HEK293 (cell line): ENCODE measurements at regions not wholly inside any gene's neighbourhood (a gene's known extent, or its start where the extent isn't known, plus 50 kb on each side); places are given as distances from the start of the nearest gene placed in this dataset.

Experiments used
- GLIS2 ChIP-seq: fragments of 450-650 bp; formaldehyde crosslinking; IDR thresholded peaks from 2 replicates; pipeline ENCODE4 v1.5.1; 2016; ENCODE audit warnings: missing biosample characterization, missing genetic modification characterization
- KLF9 ChIP-seq: fragments of 450-650 bp; formaldehyde crosslinking; IDR thresholded peaks from 2 replicates; pipeline ENCODE4 v1.5.1; 2016; ENCODE audit warnings: missing biosample characterization, missing genetic modification characterization, low read depth
- WT1 ChIP-seq: fragments of 450-650 bp; formaldehyde crosslinking; IDR thresholded peaks from 2 replicates; pipeline ENCODE4 v1.5.1; 2016; ENCODE audit warnings: missing biosample characterization, missing genetic modification characterization
- ZNF184 ChIP-seq: fragments of 450-650 bp; IDR thresholded peaks from 2 replicates; pipeline ENCODE4 v1.5.1; 2018; ENCODE audit warnings: missing biosample characterization, mild to moderate bottlenecking, missing genetic modification characterization
- ZNF26 ChIP-seq: fragments of 450-650 bp; formaldehyde crosslinking; IDR thresholded peaks from 2 replicates; pipeline ENCODE4 v1.5.1; 2016; ENCODE audit warnings: missing biosample characterization, missing genetic modification characterization
- ZNF398 ChIP-seq: fragments of 450-650 bp; formaldehyde crosslinking; IDR thresholded peaks from 2 replicates; pipeline ENCODE4 v1.5.1; 2017; ENCODE audit warnings: missing biosample characterization, missing genetic modification characterization
- ZNF645 ChIP-seq: fragments of 450-650 bp; formaldehyde crosslinking; IDR thresholded peaks from 2 replicates; pipeline ENCODE4; 2016; ENCODE audit warnings: missing biosample characterization, missing genetic modification characterization
- ZNF660 ChIP-seq: fragments of 450-650 bp; IDR thresholded peaks from 2 replicates; pipeline ENCODE4 v1.5.1; 2018; ENCODE audit warnings: missing biosample characterization, mild to moderate bottlenecking, missing genetic modification characterization
- ZNF785 ChIP-seq: fragments of 450-650 bp; formaldehyde crosslinking; IDR thresholded peaks from 2 replicates; pipeline ENCODE4 v1.5.1; 2016; ENCODE audit warnings: missing biosample characterization, missing genetic modification characterization
- TF ChIP-seq, protein P1 (sequence below): fragments of 450-650 bp; formaldehyde crosslinking; IDR thresholded peaks from 2 replicates; pipeline ENCODE4 v1.5.1; 2017; ENCODE audit warnings: missing biosample characterization, missing genetic modification characterization
- TF ChIP-seq, protein P2 (sequence below): fragments of 450-650 bp; formaldehyde crosslinking; IDR thresholded peaks from 2 replicates; pipeline ENCODE4 v1.5.1; 2016; ENCODE audit warnings: missing biosample characterization, missing genetic modification characterization
- TF ChIP-seq, protein P3 (sequence below): fragments of 450-650 bp; formaldehyde crosslinking; IDR thresholded peaks from 2 replicates; pipeline ENCODE4 v1.5.1; 2016; ENCODE audit warnings: missing biosample characterization, missing genetic modification characterization
- TF ChIP-seq, protein P4 (sequence below): fragments of 450-650 bp; formaldehyde crosslinking; IDR thresholded peaks from 2 replicates; pipeline ENCODE4 v1.5.1; 2016; ENCODE audit warnings: missing biosample characterization, missing genetic modification characterization

DNA sequence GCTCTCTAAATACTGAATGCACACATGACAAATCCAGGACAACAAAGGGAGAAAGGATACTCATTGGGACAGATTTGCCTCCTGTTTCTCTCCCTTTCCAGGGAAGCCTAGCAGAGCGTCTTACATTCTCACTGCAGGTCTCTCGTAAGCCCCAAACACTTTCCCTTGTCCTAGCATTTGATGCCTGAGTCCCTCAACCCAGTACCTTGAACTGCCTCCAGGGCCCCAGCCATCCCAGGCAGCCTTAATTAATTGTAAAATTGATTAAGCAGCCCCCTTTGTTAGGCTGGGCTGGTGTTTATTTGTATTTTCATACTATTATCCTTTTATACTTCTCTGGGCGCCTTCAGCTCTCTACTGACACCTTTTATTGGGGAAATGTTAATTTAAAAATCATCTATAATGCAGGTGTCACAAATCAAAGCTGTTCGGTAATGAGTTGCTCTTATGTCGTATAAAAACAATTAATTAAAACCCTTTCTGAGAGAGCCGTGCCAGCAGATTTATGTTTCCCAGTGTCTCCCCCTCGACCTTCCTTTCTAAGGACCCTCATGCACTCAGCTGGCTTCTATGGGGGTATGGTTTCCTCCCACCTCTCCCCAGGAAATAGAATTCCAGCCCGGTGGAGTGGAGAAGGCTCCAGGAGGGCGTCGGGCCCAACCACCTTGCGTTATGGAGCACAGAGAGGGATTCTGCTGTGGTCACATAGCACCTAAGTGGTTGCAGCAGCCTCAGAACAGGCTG lies 243.8 kb downstream of the RPS24 start:
- no peak for TF ChIP-seq GLIS2 (tag by site-specific recombination)
- TF ChIP-seq, protein P1, sequence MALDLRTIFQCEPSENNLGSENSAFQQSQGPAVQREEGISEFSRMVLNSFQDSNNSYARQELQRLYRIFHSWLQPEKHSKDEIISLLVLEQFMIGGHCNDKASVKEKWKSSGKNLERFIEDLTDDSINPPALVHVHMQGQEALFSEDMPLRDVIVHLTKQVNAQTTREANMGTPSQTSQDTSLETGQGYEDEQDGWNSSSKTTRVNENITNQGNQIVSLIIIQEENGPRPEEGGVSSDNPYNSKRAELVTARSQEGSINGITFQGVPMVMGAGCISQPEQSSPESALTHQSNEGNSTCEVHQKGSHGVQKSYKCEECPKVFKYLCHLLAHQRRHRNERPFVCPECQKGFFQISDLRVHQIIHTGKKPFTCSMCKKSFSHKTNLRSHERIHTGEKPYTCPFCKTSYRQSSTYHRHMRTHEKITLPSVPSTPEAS (tag by site-specific recombination), result no peak
- TF ChIP-seq, protein P2, sequence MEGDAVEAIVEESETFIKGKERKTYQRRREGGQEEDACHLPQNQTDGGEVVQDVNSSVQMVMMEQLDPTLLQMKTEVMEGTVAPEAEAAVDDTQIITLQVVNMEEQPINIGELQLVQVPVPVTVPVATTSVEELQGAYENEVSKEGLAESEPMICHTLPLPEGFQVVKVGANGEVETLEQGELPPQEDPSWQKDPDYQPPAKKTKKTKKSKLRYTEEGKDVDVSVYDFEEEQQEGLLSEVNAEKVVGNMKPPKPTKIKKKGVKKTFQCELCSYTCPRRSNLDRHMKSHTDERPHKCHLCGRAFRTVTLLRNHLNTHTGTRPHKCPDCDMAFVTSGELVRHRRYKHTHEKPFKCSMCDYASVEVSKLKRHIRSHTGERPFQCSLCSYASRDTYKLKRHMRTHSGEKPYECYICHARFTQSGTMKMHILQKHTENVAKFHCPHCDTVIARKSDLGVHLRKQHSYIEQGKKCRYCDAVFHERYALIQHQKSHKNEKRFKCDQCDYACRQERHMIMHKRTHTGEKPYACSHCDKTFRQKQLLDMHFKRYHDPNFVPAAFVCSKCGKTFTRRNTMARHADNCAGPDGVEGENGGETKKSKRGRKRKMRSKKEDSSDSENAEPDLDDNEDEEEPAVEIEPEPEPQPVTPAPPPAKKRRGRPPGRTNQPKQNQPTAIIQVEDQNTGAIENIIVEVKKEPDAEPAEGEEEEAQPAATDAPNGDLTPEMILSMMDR (tag by site-specific recombination), result no peak
- no peak for TF ChIP-seq ZNF26 (tag by site-specific recombination)
- TF ChIP-seq ZNF398 (tag by site-specific recombination), result no peak
- TF ChIP-seq WT1 (tag by site-specific recombination), result no peak
- TF ChIP-seq, protein P3, sequence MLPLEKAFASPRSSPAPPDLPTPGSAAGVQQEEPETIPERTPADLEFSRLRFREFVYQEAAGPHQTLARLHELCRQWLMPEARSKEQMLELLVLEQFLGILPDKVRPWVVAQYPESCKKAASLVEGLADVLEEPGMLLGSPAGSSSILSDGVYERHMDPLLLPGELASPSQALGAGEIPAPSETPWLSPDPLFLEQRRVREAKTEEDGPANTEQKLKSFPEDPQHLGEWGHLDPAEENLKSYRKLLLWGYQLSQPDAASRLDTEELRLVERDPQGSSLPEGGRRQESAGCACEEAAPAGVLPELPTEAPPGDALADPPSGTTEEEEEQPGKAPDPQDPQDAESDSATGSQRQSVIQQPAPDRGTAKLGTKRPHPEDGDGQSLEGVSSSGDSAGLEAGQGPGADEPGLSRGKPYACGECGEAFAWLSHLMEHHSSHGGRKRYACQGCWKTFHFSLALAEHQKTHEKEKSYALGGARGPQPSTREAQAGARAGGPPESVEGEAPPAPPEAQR (tag by site-specific recombination), result no peak
- no peak for TF ChIP-seq ZNF785 (tag by site-specific recombination)
- no peak for TF ChIP-seq ZNF660 (tag by site-specific recombination)
- no peak for TF ChIP-seq ZNF645 (tag by site-specific recombination)
- TF ChIP-seq, protein P4, sequence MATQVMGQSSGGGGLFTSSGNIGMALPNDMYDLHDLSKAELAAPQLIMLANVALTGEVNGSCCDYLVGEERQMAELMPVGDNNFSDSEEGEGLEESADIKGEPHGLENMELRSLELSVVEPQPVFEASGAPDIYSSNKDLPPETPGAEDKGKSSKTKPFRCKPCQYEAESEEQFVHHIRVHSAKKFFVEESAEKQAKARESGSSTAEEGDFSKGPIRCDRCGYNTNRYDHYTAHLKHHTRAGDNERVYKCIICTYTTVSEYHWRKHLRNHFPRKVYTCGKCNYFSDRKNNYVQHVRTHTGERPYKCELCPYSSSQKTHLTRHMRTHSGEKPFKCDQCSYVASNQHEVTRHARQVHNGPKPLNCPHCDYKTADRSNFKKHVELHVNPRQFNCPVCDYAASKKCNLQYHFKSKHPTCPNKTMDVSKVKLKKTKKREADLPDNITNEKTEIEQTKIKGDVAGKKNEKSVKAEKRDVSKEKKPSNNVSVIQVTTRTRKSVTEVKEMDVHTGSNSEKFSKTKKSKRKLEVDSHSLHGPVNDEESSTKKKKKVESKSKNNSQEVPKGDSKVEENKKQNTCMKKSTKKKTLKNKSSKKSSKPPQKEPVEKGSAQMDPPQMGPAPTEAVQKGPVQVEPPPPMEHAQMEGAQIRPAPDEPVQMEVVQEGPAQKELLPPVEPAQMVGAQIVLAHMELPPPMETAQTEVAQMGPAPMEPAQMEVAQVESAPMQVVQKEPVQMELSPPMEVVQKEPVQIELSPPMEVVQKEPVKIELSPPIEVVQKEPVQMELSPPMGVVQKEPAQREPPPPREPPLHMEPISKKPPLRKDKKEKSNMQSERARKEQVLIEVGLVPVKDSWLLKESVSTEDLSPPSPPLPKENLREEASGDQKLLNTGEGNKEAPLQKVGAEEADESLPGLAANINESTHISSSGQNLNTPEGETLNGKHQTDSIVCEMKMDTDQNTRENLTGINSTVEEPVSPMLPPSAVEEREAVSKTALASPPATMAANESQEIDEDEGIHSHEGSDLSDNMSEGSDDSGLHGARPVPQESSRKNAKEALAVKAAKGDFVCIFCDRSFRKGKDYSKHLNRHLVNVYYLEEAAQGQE (tag by site-specific recombination), result no peak
- no peak for TF ChIP-seq ZNF184 (tag by site-specific recombination)
- TF ChIP-seq KLF9, result no peak
